DND-41 (cell line): ENCODE measurements at regions not wholly inside any gene's neighbourhood (a gene's known extent, or its start where the extent isn't known, plus 50 kb on each side); places are given as distances from the start of the nearest gene placed in this dataset.

ENCODE experiments used
- ATAC-seq: fragments of 200-7000 bp; cut with Tn5 transposase; 3 replicates; pipeline ENCODE4 v1.9.1; 2021; ENCODE audit warnings: low read depth; ENCODE audit not compliant: insufficient read depth
- DNase-seq: peaks from one replicate; pipeline ENCODE4 v3.0.0-alpha.2; 2020
- H2AFZ ChIP-seq: 2 replicates; pipeline ENCODE4 v1.6.0; 2012; ENCODE audit warnings: low read depth, low read length
- H3K27ac ChIP-seq: 2 replicates; pipeline ENCODE4 v1.5.1; 2012; ENCODE audit warnings: low read length, inconsistent platforms
- H3K27me3 ChIP-seq: fragments of 200-600 bp; sonication (generic); 2 replicates; pipeline ENCODE4 v1.6.0; 2012; ENCODE audit warnings: low read length, mild to moderate bottlenecking, inconsistent platforms; ENCODE audit not compliant: insufficient read depth, poor library complexity
- H3K36me3 ChIP-seq: 2 replicates; pipeline ENCODE4 v1.5.1; 2012; ENCODE audit warnings: low read length, inconsistent platforms; ENCODE audit not compliant: insufficient read depth
- H3K4me1 ChIP-seq: 2 replicates; pipeline ENCODE4 v1.5.1; 2012; ENCODE audit warnings: mild to moderate bottlenecking, low read length; ENCODE audit not compliant: insufficient read depth
- H3K4me2 ChIP-seq: 2 replicates; pipeline ENCODE4 v1.6.0; 2012; ENCODE audit warnings: mild to moderate bottlenecking, moderate library complexity, low read length, inconsistent platforms; ENCODE audit not compliant: insufficient read depth
- H3K4me3 ChIP-seq, 2 experiments: fragments of 200-600 bp in 1 of 2; shearing (Covaris generic) in 1 of 2; 2 replicates each; pipeline ENCODE4 v1.5.1; 2012 to 2016; ENCODE audit warnings: inconsistent platforms in 2 of 2, low read length in 2 of 2, mild to moderate bottlenecking in 2 of 2, low read depth in 1 of 2, moderate library complexity in 1 of 2
- H3K79me2 ChIP-seq: 2 replicates; pipeline ENCODE4 v1.6.0; 2012; ENCODE audit warnings: low read length, inconsistent platforms; ENCODE audit not compliant: insufficient read depth
- H3K9ac ChIP-seq: 2 replicates; pipeline ENCODE4 v1.6.0; 2012; ENCODE audit warnings: low read depth, mild to moderate bottlenecking, inconsistent platforms, low read length, moderate library complexity
- H3K9me3 ChIP-seq: 2 replicates; pipeline ENCODE4 v1.5.1; 2012; ENCODE audit warnings: low read length, moderate library complexity, mild to moderate bottlenecking, inconsistent platforms; ENCODE audit not compliant: insufficient read depth, severe bottlenecking
- H4K20me1 ChIP-seq: 2 replicates; pipeline ENCODE4 v1.6.0; 2012; ENCODE audit warnings: low read length; ENCODE audit not compliant: insufficient read depth
- CTCF ChIP-seq: IDR thresholded peaks from 2 replicates; pipeline ENCODE4 v1.5.1; 2012; ENCODE audit warnings: borderline replicate concordance, low read length, moderate library complexity, mild to moderate bottlenecking; ENCODE audit not compliant: poor library complexity, severe bottlenecking; ENCODE audit errors: extremely low read depth
- EZH2 ChIP-seq: IDR thresholded peaks from 3 replicates; pipeline ENCODE4 v1.6.1; 2012; ENCODE audit warnings: borderline replicate concordance, low read depth, mild to moderate bottlenecking, moderate library complexity, low read length, inconsistent platforms; ENCODE audit not compliant: severe bottlenecking

GRCh38 chr9:75612754-75613153, 277.7 kb upstream of the PCSK5 start:
- Histone ChIP-seq H3K4me1 (no peaks in the 10 kb centered on the region), H2AFZ (no peak overlapping the region), H3K36me3 (no peaks in the 10 kb centered on the region), H3K4me3 (no peak overlapping the region), H3K4me2 (no peak overlapping the region), H3K27ac (no peak overlapping the region), H3K9ac (no peak overlapping the region), H3K27me3 (peaks cover 3% of the 10 kb centered on the region), H4K20me1 (no peaks in the 10 kb centered on the region), H3K79me2 (no peaks in the 10 kb centered on the region), H3K9me3 (no peaks in the 10 kb centered on the region)
- TF ChIP-seq CTCF = no peak
- TF ChIP-seq EZH2 = no peak
- no peak for ATAC-seq
- no peak for DNase-seq

- Histone ChIP-seq H3K79me2 (no peaks in the 10 kb centered on the region), H3K4me2 (no peak overlapping the region), H3K36me3 (no peaks in the 10 kb centered on the region), H3K27ac (no peak overlapping the region), H4K20me1 (no peaks in the 10 kb centered on the region), H3K4me1 (no peaks in the 10 kb centered on the region), H3K9me3 (no peaks in the 10 kb centered on the region), H3K27me3 (peaks cover 3% of the 10 kb centered on the region), H3K9ac (no peak overlapping the region), H3K4me3 (no peak overlapping the region), H2AFZ (no peak overlapping the region)
- DNase-seq (no peak), ATAC-seq (no peak)
- TF ChIP-seq EZH2 = no peak
- no peak for TF ChIP-seq CTCF
Observed at GRCh38 chr9:75615284-75615683, 275.2 kb upstream of the PCSK5 start.

GRCh38 chr9:75616052-75616451, 274.4 kb upstream of the PCSK5 start:
- H3K4me3 ChIP-seq = no peak overlapping the region
- TF ChIP-seq EZH2 (no peak), CTCF (no peak)
- no peak overlapping the region for H3K4me2 ChIP-seq
- ATAC-seq (no peak), DNase-seq (no peak)
- H3K27ac ChIP-seq = no peak overlapping the region
- H4K20me1 ChIP-seq = no peaks in the 10 kb centered on the region
- no peaks in the 10 kb centered on the region for H3K36me3 ChIP-seq
- no peak overlapping the region for H3K9ac ChIP-seq
- H3K4me1 ChIP-seq = no peaks in the 10 kb centered on the region
- H3K9me3 ChIP-seq = no peaks in the 10 kb centered on the region
- peaks cover 3% of the 10 kb centered on the region for H3K27me3 ChIP-seq
- H3K79me2 ChIP-seq = no peaks in the 10 kb centered on the region
- H2AFZ ChIP-seq = no peak overlapping the region
